ENCODE measurements at regions not wholly inside any gene's neighbourhood (a gene's known extent, or its start where the extent isn't known, plus 50 kb on each side); places are given as distances from the start of the nearest gene placed in this dataset.
"Not testable (repeated sequence)": the region's sequence is repeated elsewhere in the genome, so short reads cannot be mapped to it uniquely, and the experiment has no call there.

DNA sequence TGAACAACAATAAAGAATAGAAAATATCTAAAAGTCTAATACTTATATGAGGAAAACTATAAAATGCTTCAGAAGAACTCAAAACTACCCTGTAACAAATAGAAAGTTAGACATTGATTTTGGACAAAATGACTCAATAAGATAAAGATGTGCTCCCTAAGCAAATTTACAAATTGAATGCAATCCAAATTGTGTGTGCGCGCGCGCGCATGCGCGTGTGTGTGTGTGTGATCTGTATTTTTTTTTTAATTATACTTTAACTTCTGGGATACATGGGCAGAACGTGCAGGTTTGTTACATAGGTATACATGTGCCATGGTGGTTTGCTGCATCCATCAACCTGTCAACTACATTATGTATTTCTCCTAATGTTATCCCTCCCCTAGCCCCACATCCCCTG lies 320.8 kb upstream of the INTU start:
- in situ Hi-C loops (cut with MboI; ENCODE audit: low sequenced_read_pairs in 4 of 4) (no loop called here), intact Hi-C loops (cut with DNase I; ENCODE audit: low total_unique reads) (no loop called here)
- Histone ChIP-seq H3K4me3 (no peak overlapping the region), H3K36me3 (no peaks in the 10 kb centered on the region), H3K4me1 (no peaks in the 10 kb centered on the region), H3K27me3 (no peaks in the 10 kb centered on the region), H3K9me3 (peaks cover 0 to 6% (median 3%) of the 10 kb centered on the region in 3 donors), H3K27ac (no peak overlapping the region)
- no peak for ATAC-seq
- DNase-seq: no peak
- no peak for TF ChIP-seq POLR2A (IDR thresholded peaks at IDR 0.05)
- TF ChIP-seq, protein P1, sequence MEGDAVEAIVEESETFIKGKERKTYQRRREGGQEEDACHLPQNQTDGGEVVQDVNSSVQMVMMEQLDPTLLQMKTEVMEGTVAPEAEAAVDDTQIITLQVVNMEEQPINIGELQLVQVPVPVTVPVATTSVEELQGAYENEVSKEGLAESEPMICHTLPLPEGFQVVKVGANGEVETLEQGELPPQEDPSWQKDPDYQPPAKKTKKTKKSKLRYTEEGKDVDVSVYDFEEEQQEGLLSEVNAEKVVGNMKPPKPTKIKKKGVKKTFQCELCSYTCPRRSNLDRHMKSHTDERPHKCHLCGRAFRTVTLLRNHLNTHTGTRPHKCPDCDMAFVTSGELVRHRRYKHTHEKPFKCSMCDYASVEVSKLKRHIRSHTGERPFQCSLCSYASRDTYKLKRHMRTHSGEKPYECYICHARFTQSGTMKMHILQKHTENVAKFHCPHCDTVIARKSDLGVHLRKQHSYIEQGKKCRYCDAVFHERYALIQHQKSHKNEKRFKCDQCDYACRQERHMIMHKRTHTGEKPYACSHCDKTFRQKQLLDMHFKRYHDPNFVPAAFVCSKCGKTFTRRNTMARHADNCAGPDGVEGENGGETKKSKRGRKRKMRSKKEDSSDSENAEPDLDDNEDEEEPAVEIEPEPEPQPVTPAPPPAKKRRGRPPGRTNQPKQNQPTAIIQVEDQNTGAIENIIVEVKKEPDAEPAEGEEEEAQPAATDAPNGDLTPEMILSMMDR (IDR thresholded peaks at IDR 0.05 in 4 of 5, conservative IDR thresholded peaks at IDR 0.05 in 1 of 5): no peak

GRCh38 chr4:127313767-127314166 lies 319.0 kb upstream of the INTU start:
- no peaks in the 10 kb centered on the region for H3K36me3 ChIP-seq
- H3K4me3 ChIP-seq: no peak overlapping the region
- H3K4me1 ChIP-seq: no peaks in the 10 kb centered on the region
- peaks cover 0 to 6% (median 3%) of the 10 kb centered on the region in 3 donors for H3K9me3 ChIP-seq
- TF ChIP-seq, protein P1 (IDR thresholded peaks at IDR 0.05 in 4 of 5, conservative IDR thresholded peaks at IDR 0.05 in 1 of 5): no peak
- no peak for TF ChIP-seq POLR2A (IDR thresholded peaks at IDR 0.05)
- DNase-seq (no peak), ATAC-seq (no peak)
- in situ Hi-C loops (cut with MboI; ENCODE audit: low sequenced_read_pairs in 4 of 4) (no loop called here), intact Hi-C loops (cut with DNase I; ENCODE audit: low total_unique reads) (no loop called here)
- no peaks in the 10 kb centered on the region for H3K27me3 ChIP-seq
- H3K27ac ChIP-seq: no peak overlapping the region

GRCh38 chr4:127327491-127327890 lies 305.3 kb upstream of the INTU start:
- no peak for TF ChIP-seq POLR2A (IDR thresholded peaks at IDR 0.05)
- TF ChIP-seq, protein P1 (IDR thresholded peaks at IDR 0.05 in 4 of 5, conservative IDR thresholded peaks at IDR 0.05 in 1 of 5): no peak
- Histone ChIP-seq H3K4me1 (no peaks in the 10 kb centered on the region), H3K9me3 (no peaks in the 10 kb centered on the region), H3K27me3 (no peaks in the 10 kb centered on the region), H3K36me3 (no peaks in the 10 kb centered on the region), H3K4me3 (no peak overlapping the region), H3K27ac (no peak overlapping the region)
- intact Hi-C loops (cut with DNase I; ENCODE audit: low total_unique reads) (no loop called here), in situ Hi-C loops (cut with MboI; ENCODE audit: low sequenced_read_pairs in 4 of 4) (no loop called here)
- ATAC-seq: no peak
- no peak for DNase-seq

GRCh38 chr4:127335073-127335620 lies 297.6 kb upstream of the INTU start:
- in situ Hi-C loops (cut with MboI; ENCODE audit: low sequenced_read_pairs in 4 of 4) (no loop called here), intact Hi-C loops (cut with DNase I; ENCODE audit: low total_unique reads) (no loop called here)
- Histone ChIP-seq H3K27me3 (no peaks in the 10 kb centered on the region), H3K4me3 (no peak overlapping the region), H3K36me3 (no peaks in the 10 kb centered on the region), H3K9me3 (no peaks in the 10 kb centered on the region), H3K4me1 (no peaks in the 10 kb centered on the region), H3K27ac (no peak overlapping the region)
- ATAC-seq (no peak), DNase-seq (no peak)
- TF ChIP-seq, protein P1 (IDR thresholded peaks at IDR 0.05 in 4 of 5, conservative IDR thresholded peaks at IDR 0.05 in 1 of 5): no peak
- TF ChIP-seq POLR2A (IDR thresholded peaks at IDR 0.05): no peak

GRCh38 chr4:127335732-127336131 lies 297.0 kb upstream of the INTU start:
- ATAC-seq (no peak), DNase-seq (no peak)
- intact Hi-C loops (cut with DNase I; ENCODE audit: low total_unique reads) (no loop called here), in situ Hi-C loops (cut with MboI; ENCODE audit: low sequenced_read_pairs in 4 of 4) (no loop called here)
- no peaks in the 10 kb centered on the region for H3K9me3 ChIP-seq
- H3K27me3 ChIP-seq: no peaks in the 10 kb centered on the region
- H3K36me3 ChIP-seq: no peaks in the 10 kb centered on the region
- no peak for TF ChIP-seq POLR2A (IDR thresholded peaks at IDR 0.05)
- TF ChIP-seq, protein P1 (IDR thresholded peaks at IDR 0.05 in 4 of 5, conservative IDR thresholded peaks at IDR 0.05 in 1 of 5): no peak
- H3K27ac ChIP-seq: no peak overlapping the region
- H3K4me3 ChIP-seq: no peak overlapping the region
- no peaks in the 10 kb centered on the region for H3K4me1 ChIP-seq

DNA sequence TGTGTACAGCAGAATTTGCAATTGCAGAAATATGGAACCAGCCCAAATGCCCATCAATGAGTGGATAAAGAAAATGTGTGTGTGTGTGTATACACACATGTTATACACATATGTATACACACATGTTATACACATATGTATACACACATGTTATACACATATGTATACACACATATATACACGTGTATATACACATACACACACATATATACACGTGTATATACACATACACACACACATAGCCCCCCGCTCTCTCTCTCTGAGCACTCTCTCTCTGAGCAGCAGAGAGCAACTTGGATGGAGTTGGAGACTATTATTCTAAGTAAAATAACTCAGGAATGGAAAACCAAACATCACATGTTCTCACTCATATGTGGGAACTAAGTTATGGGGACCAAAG lies 289.6 kb upstream of the INTU start:
- ATAC-seq; DNase-seq; intact Hi-C loops (cut with DNase I; ENCODE audit: low total_unique reads); H3K36me3 ChIP-seq; H3K4me1 ChIP-seq; in situ Hi-C loops (cut with MboI; ENCODE audit: low sequenced_read_pairs in 4 of 4); H3K27me3 ChIP-seq; H3K27ac ChIP-seq; H3K4me3 ChIP-seq; H3K9me3 ChIP-seq: not testable (repeated sequence)
